Thyroid gland (tissue), 4 donors: ENCODE measurements at regions not wholly inside any gene's neighbourhood (a gene's known extent, or its start where the extent isn't known, plus 50 kb on each side); places are given as distances from the start of the nearest gene placed in this dataset.
A peak's percentile ranks its signal among the peaks of the same experiment; 100 is the strongest.

Experiments
- DNase-seq, 2 donors: peaks; one replicate each; pipeline ENCODE4 v3.0.0-alpha.2; 2019
- H3K27ac ChIP-seq, 3 donors: fragments of 200-600 bp; sonication (generic); 1 replicate in 2 of 3; 2 replicates in 1 of 3; pipeline ENCODE4 v1.5.1; 2016 to 2019; ENCODE audit warnings: mild to moderate bottlenecking in 1 of 3, moderate library complexity in 1 of 3
- H3K27me3 ChIP-seq: fragments of 200-600 bp; sonication (generic); one replicate; pipeline ENCODE4 v1.5.1; 2019
- H3K36me3 ChIP-seq, 2 donors: fragments of 200-600 bp; sonication (generic); one replicate each; pipeline ENCODE4 v1.5.1; 2016 to 2019
- H3K4me1 ChIP-seq, 2 donors: fragments of 200-600 bp; sonication (generic); one replicate each; pipeline ENCODE4 v1.5.1; 2017 to 2019
- H3K4me3 ChIP-seq, 3 donors: fragments of 200-600 bp; sonication (generic); replicated peaks in 1 of 3; 1 replicate in 2 of 3; 2 replicates in 1 of 3; pipeline ENCODE4 v1.5.1; 2016; ENCODE audit warnings: mild to moderate bottlenecking in 1 of 3
- H3K9me3 ChIP-seq: fragments of 200-600 bp; sonication (generic); one replicate; pipeline ENCODE4 v1.5.1; 2017
- CTCF ChIP-seq, 6 experiments: fragments of 200-600 bp in 3 of 6; fragments of 450-650 bp in 3 of 6; sonication (generic) in 3 of 6; IDR thresholded peaks; one replicate each; pipeline ENCODE4 v1.5.1; 2016 to 2019; ENCODE audit warnings: antibody characterized with exemption in 6 of 6, mild to moderate bottlenecking in 2 of 6, inconsistent platforms in 1 of 6, moderate library complexity in 1 of 6
- POLR2A ChIP-seq, 2 donors: fragments of 450-650 bp; IDR thresholded peaks; one replicate each; pipeline ENCODE4 v1.6.1; 2017; ENCODE audit warnings: antibody characterized with exemption in 2 of 2, mild to moderate bottlenecking in 2 of 2, moderate library complexity in 1 of 2
- WGBS, 2 donors: methylation state at CpG; one replicate each; pipeline ENCODE4 v1.1.5; 2017; 5-methylcytosine and 5-hydroxymethylcytosine counted together
- intact Hi-C: fragments of 100-400 bp; cut with DNase I; formaldehyde crosslinking; loops from one replicate; pipeline ENCODE4 v1.15.1; 2023

- H3K27ac ChIP-seq, result no peak overlapping the region
- H3K36me3 ChIP-seq, result no peaks in the 10 kb centered on the region
- DNase-seq, result no peak
- no peaks in the 10 kb centered on the region for H3K4me1 ChIP-seq
- TF ChIP-seq POLR2A (IDR thresholded peaks at IDR 0.05), result no peak
- TF ChIP-seq CTCF (IDR thresholded peaks at IDR 0.05), result no peak
- intact Hi-C loops, result no loop called here
- H3K4me3 ChIP-seq, result no peak overlapping the region
- H3K9me3 ChIP-seq, result no peaks in the 10 kb centered on the region
- no peaks in the 10 kb centered on the region for H3K27me3 ChIP-seq
- WGBS, 2 donors, result 64 to 100% methylated on average over 1 of the region's 1 CpG
Measured at GRCh38 chr12:127886827-127887226, 380.1 kb upstream of the TMEM132C start.

- Histone ChIP-seq H3K36me3 (no peaks in the 10 kb centered on the region), H3K9me3 (no peaks in the 10 kb centered on the region), H3K27me3 (no peaks in the 10 kb centered on the region), H3K4me3 (no peak overlapping the region), H3K27ac (no peak overlapping the region), H3K4me1 (no peaks in the 10 kb centered on the region)
- intact Hi-C loops, result no loop called here
- 89 to 97% methylated on average over 4 of the region's 4 CpGs for WGBS, 2 donors
- TF ChIP-seq CTCF (IDR thresholded peaks at IDR 0.05) (no peak), POLR2A (IDR thresholded peaks at IDR 0.05) (no peak)
- DNase-seq, result no peak
Measured at GRCh38 chr12:127888943-127889719, 377.8 kb upstream of the TMEM132C start.

- TF ChIP-seq CTCF (IDR thresholded peaks at IDR 0.05) (peak in 2 of 6 experiments; percentile 21 to 41), POLR2A (IDR thresholded peaks at IDR 0.05) (no peak)
- DNase-seq, result no peak
- Histone ChIP-seq H3K27me3 (no peaks in the 10 kb centered on the region), H3K27ac (no peak overlapping the region), H3K9me3 (no peaks in the 10 kb centered on the region), H3K36me3 (no peaks in the 10 kb centered on the region), H3K4me3 (no peak overlapping the region), H3K4me1 (no peaks in the 10 kb centered on the region)
- intact Hi-C loops, result no loop called here
- WGBS, 2 donors, result 66% methylated on average over 8 of the region's 8 CpGs
Measured at GRCh38 chr12:127893895-127894609, 372.9 kb upstream of the TMEM132C start.

DNA sequence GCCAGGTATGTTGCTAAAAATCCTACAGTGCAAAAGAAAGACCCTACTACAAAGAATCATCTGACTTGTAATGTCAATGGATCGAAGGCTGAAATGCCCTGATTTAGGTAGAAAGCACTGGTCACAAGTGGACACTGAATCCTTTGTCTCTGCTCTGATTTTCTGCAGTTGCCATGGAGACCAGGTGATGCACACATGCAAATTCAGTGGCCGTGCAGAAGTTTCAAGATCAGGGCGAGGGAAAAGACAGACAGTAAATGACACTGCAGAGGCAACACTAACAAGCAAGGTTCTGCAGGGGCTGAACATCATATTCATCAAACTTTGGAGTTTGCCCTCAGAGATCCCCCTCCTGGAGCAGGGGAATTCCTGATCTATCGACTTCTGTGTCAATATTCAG, 370.3 kb upstream of the TMEM132C start:
- Histone ChIP-seq H3K9me3 (no peaks in the 10 kb centered on the region), H3K36me3 (no peaks in the 10 kb centered on the region), H3K27me3 (no peaks in the 10 kb centered on the region), H3K4me1 (peaks cover 0 to 15% of the 10 kb centered on the region in 2 donors), H3K4me3 (no peak overlapping the region), H3K27ac (no peak overlapping the region)
- TF ChIP-seq POLR2A (IDR thresholded peaks at IDR 0.05) (no peak), CTCF (IDR thresholded peaks at IDR 0.05) (no peak)
- intact Hi-C loops, result no loop called here
- DNase-seq, result no peak
- 87 to 91% methylated on average over 4 of the region's 4 CpGs for WGBS, 2 donors

DNA sequence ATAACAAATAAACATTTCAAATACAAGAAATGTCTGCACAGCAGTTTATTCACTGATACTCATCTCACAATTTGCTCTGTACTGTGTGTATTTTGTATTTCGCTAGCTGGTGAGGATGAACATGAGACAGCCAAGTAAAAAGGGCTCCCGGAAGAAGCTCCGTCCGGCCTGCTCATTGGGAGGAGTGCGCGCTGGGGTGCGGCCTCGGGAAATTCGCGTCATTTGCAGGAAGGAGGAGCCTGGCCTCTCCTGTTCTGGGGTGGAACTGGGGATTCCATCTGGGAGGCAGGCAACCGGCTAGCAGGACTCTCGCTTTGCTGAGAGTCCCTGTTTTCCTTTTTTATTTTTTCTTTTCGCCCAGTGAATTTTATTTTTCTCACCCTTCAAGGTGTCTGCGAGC, 368.4 kb upstream of the TMEM132C start:
- intact Hi-C loops, result no loop called here
- no peaks in the 10 kb centered on the region for H3K9me3 ChIP-seq
- H3K4me3 ChIP-seq, result no peak overlapping the region
- TF ChIP-seq CTCF (IDR thresholded peaks at IDR 0.05) (no peak), POLR2A (IDR thresholded peaks at IDR 0.05) (no peak)
- WGBS, 2 donors, result 93 to 94% methylated on average over 14 of the region's 14 CpGs
- no peak overlapping the region for H3K27ac ChIP-seq
- no peak for DNase-seq
- no peaks in the 10 kb centered on the region for H3K27me3 ChIP-seq
- H3K36me3 ChIP-seq, result no peaks in the 10 kb centered on the region
- H3K4me1 ChIP-seq, result peaks cover 0 to 15% of the 10 kb centered on the region in 2 donors
